Coronary artery (tissue), 2 donors: ENCODE measurements at regions not wholly inside any gene's neighbourhood (a gene's known extent, or its start where the extent isn't known, plus 50 kb on each side); places are given as distances from the start of the nearest gene placed in this dataset.
"Not testable (repeated sequence)": the region's sequence is repeated elsewhere in the genome, so short reads cannot be mapped to it uniquely, and the experiment has no call there.

Experiments
- DNase-seq: peaks from one replicate; pipeline ENCODE4 v3.0.0-alpha.2; 2017; ENCODE audit warnings: low spot score
- H3K27ac ChIP-seq, 2 donors: fragments of 200-600 bp; sonication (generic); one replicate each; pipeline ENCODE4 v1.5.1; 2016 to 2019
- H3K4me3 ChIP-seq: fragments of 200-600 bp; sonication (generic); 2 replicates; pipeline ENCODE4 v1.5.1; 2016; ENCODE audit warnings: mild to moderate bottlenecking, moderate library complexity

GRCh38 chr22:11017108-11017507 lies 4510.9 kb upstream of the OR11H1 start:
- DNase-seq, H3K27ac ChIP-seq, H3K4me3 ChIP-seq: not testable (repeated sequence)

GRCh38 chr22:11020522-11020921 lies 4507.5 kb upstream of the OR11H1 start:
- not testable (repeated sequence) for H3K4me3 ChIP-seq, DNase-seq, H3K27ac ChIP-seq

DNA sequence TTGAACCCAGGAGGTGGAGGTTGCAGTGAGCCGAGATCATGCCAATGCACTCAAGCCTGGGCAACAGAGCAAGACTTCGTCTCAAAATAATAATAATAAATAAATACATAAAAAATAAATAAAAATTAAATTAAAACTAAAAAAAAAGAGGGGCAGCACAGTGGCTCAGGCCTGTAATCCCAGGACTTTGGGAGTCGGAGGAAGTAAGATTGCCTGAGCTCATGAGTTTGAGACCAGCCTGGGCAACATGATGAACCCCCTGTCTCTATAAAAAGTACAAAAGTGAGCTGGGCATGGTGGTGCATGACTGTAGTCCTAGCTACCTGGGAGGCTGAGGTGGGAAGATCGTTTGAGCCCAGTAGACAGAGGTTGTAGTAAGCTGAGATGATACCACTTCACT lies 4501.5 kb upstream of the OR11H1 start:
- not testable (repeated sequence) for H3K4me3 ChIP-seq, H3K27ac ChIP-seq, DNase-seq

DNA sequence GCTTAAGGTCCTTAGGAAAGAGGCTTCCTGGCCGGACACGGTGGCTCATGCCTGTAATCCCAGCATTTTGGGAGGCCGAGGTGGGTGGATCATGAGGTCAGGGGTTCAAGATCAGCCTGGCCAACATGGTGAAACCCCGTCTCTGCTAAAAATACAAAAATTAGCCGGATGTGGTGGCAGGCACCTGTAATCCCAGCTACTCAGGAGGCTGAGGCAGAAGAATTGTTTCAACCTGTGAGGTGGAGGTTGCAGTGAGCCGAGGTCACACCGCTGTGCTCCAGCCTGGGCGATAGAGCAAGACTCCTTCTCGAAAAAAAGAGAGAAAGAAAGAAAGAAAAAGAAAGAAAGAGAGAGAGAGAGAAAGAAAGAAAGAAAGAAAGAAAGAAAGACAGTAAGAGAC lies 4500.9 kb upstream of the OR11H1 start:
- DNase-seq: peak; percentile 66
- not testable (repeated sequence) for H3K27ac ChIP-seq, H3K4me3 ChIP-seq

GRCh38 chr22:11027532-11027931 lies 4500.5 kb upstream of the OR11H1 start:
- H3K4me3 ChIP-seq, H3K27ac ChIP-seq: not testable (repeated sequence)
- DNase-seq: peak; percentile 66

DNA sequence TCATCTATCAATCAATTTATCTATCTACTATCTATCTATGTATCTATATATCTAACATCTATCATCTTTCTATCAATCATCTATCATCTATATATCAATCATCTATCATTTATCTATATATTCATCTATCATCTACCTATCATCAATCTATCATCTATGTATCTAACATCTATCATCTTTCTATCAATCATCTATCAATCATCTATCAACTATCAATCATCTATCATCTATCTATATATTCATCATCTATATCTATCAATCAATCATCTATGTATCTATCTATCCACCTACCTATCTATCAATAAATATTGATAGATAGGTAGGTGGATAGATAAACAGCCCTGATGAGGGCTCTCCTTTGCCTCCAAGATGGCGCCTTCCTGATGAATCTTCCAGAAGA lies 4499.8 kb upstream of the OR11H1 start:
- not testable (repeated sequence) for H3K27ac ChIP-seq, DNase-seq

GRCh38 chr22:11029534-11029933 lies 4498.5 kb upstream of the OR11H1 start:
- not testable (repeated sequence) for H3K27ac ChIP-seq, H3K4me3 ChIP-seq
- peak; percentile 58 for DNase-seq

More for the DNA sequence above, 4499.8 kb upstream of the OR11H1 start:
- not testable (repeated sequence) for H3K4me3 ChIP-seq

DNA sequence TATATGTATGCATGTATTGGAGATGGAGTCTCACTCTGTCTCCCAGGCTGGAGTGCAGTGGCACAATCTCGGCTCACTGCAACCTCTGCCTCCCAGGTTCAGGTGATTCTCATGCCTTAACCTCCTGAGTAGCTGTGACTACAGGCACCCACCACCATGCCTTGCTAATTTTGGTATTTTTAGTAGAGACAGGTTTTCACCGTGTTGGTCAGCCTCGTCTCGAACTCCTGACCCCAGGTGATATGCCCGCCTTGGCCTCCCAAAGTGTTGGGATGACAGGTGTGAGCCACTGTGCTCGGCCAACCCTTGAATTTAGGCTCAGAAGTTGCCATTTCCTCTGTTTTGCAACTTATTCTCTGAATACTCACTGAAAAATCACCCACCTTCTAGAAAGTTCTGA lies 4498.0 kb upstream of the OR11H1 start:
- H3K4me3 ChIP-seq, H3K27ac ChIP-seq: not testable (repeated sequence)
- peak; percentile 71 for DNase-seq

- peak; percentile 70 for DNase-seq
- H3K4me3 ChIP-seq, H3K27ac ChIP-seq: not testable (repeated sequence)
These were observed 4497.2 kb upstream of the OR11H1 start for GRCh38 chr22:11030571-11031410.

DNA sequence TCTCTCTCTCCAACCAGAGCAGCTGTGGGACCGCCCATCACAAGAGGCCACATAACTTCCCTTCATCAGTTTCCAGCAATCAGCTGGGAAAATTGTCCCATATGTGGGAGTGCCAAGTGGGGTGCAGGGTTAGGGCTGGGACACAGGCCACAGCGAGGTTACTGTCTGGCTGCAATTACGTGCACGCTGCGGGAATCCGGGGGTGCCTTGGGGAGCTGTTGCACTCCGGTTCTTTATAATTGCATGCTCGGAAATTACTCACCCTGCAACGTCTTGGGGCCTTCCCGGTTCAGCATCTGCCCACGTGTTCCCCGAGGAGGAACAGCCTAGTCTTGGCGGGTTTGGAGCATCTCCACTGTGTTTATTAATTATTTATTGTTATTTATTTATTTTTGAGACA lies 4495.9 kb upstream of the OR11H1 start:
- not testable (repeated sequence) for H3K4me3 ChIP-seq, H3K27ac ChIP-seq
- DNase-seq: peak; percentile 76

DNA sequence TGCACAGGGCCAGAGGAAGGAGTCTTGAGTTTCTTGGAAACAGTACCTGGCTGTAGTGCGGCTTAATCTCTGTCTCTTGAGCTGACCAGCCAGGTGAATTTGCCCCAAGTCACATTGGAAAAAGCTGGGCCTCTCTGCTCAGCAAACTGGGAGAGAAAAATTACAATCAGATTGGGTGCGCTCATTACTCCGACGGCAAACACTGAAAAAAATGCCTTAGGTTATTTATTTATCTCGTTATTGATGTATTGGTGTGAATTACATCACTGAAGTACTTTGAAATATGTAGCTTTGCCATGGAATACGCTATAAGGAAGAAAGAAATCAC lies 4493.4 kb upstream of the OR11H1 start:
- not testable (repeated sequence) for H3K4me3 ChIP-seq, H3K27ac ChIP-seq
- peak; percentile 72 for DNase-seq

- DNase-seq: peak; percentile 72
- H3K27ac ChIP-seq, H3K4me3 ChIP-seq: not testable (repeated sequence)
These were observed 4492.7 kb upstream of the OR11H1 start for GRCh38 chr22:11035031-11035873.

GRCh38 chr22:11037314-11037713 lies 4490.7 kb upstream of the OR11H1 start:
- H3K4me3 ChIP-seq, H3K27ac ChIP-seq: not testable (repeated sequence)
- DNase-seq: peak; percentile 67

DNA sequence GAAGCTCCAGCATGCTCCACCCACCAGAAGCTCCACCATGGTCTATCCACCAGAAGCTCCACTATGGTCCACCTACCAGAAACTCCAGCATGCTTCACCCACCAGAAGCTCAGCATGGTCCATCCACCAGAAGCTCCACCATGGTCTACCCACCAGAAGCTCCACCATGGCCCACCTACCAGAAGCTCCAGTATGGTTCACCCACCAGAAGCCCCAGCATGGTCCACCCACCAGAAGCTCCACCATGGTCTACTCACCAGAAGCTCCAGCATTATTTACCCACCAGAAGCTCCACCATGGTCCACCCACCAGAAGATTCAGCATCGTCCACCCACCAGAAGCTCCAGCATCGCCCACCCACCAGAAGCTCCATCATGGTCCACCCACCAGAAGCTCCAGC lies 4490.2 kb upstream of the OR11H1 start:
- not testable (repeated sequence) for H3K27ac ChIP-seq, H3K4me3 ChIP-seq
- DNase-seq: peak; percentile 84

- DNase-seq: peak; percentile 74
- not testable (repeated sequence) for H3K4me3 ChIP-seq, H3K27ac ChIP-seq
These were observed 4489.2 kb upstream of the OR11H1 start for GRCh38 chr22:11038786-11039185.

- not testable (repeated sequence) for H3K27ac ChIP-seq, H3K4me3 ChIP-seq, DNase-seq
These were observed 4486.6 kb upstream of the OR11H1 start for GRCh38 chr22:11041416-11041815.
